Body of pancreas (tissue), 4 donors: ENCODE measurements at regions not wholly inside any gene's neighbourhood (a gene's known extent, or its start where the extent isn't known, plus 50 kb on each side); places are given as distances from the start of the nearest gene placed in this dataset.

Source experiments
- ATAC-seq: fragments of 150-250 bp; one replicate; pipeline ENCODE4 v1.9.1; 2016
- DNase-seq, 4 donors: peaks; one replicate each; pipeline ENCODE4 v3.0.0-alpha.2; 2019
- H3K27ac ChIP-seq, 4 donors: fragments of 200-600 bp; sonication (generic); 1 replicate in 3 of 4; 2 replicates in 1 of 4; pipeline versions ENCODE4 v1.5.1 to v1.6.1; 2016 to 2019; ENCODE audit warnings: mild to moderate bottlenecking in 1 of 4, mixed read lengths in 1 of 4, moderate library complexity in 1 of 4
- H3K27me3 ChIP-seq, 2 donors: fragments of 200-600 bp; sonication (generic); one replicate each; pipeline ENCODE4 v1.6.0; 2016; ENCODE audit warnings: mild to moderate bottlenecking in 1 of 2
- H3K36me3 ChIP-seq, 2 donors: fragments of 200-600 bp; sonication (generic); replicated peaks in 1 of 2; 2 replicates each; pipeline ENCODE4 v1.5.1; 2016; ENCODE audit warnings: low read depth in 2 of 2; ENCODE audit not compliant: insufficient read depth in 1 of 2
- H3K4me1 ChIP-seq: fragments of 200-600 bp; sonication (generic); one replicate; pipeline ENCODE4 v1.6.0; 2016
- H3K4me3 ChIP-seq, 2 donors: fragments of 200-600 bp; sonication (generic); 1 replicate in 1 of 2; 2 replicates in 1 of 2; pipeline ENCODE4 v1.5.1; 2016 to 2019
- H3K9me3 ChIP-seq, 3 donors: fragments of 200-600 bp; sonication (generic); 1 replicate in 2 of 3; 2 replicates in 1 of 3; pipeline ENCODE4 v1.5.1; 2016
- POLR2A ChIP-seq, 3 donors: fragments of 450-650 bp; IDR thresholded peaks; one replicate each; pipeline ENCODE4 v1.6.1; 2016; ENCODE audit warnings: antibody characterized with exemption in 3 of 3, mild to moderate bottlenecking in 2 of 3
- WGBS, 2 donors: methylation state at CpG; one replicate each; pipeline ENCODE4 v1.1.5; 2017; 5-methylcytosine and 5-hydroxymethylcytosine counted together
- intact Hi-C: fragments of 100-400 bp; cut with DNase I; formaldehyde crosslinking; loops from one replicate; pipeline ENCODE4 v1.15.1; 2023
- TF ChIP-seq, protein P1 (sequence below), 7 experiments: fragments of 450-650 bp in 4 of 7; fragments of 200-600 bp in 3 of 7; sonication (generic) in 3 of 7; IDR thresholded peaks; one replicate each; pipeline ENCODE4 v1.5.1; 2016 to 2019; ENCODE audit warnings: antibody characterized with exemption in 7 of 7

DNA sequence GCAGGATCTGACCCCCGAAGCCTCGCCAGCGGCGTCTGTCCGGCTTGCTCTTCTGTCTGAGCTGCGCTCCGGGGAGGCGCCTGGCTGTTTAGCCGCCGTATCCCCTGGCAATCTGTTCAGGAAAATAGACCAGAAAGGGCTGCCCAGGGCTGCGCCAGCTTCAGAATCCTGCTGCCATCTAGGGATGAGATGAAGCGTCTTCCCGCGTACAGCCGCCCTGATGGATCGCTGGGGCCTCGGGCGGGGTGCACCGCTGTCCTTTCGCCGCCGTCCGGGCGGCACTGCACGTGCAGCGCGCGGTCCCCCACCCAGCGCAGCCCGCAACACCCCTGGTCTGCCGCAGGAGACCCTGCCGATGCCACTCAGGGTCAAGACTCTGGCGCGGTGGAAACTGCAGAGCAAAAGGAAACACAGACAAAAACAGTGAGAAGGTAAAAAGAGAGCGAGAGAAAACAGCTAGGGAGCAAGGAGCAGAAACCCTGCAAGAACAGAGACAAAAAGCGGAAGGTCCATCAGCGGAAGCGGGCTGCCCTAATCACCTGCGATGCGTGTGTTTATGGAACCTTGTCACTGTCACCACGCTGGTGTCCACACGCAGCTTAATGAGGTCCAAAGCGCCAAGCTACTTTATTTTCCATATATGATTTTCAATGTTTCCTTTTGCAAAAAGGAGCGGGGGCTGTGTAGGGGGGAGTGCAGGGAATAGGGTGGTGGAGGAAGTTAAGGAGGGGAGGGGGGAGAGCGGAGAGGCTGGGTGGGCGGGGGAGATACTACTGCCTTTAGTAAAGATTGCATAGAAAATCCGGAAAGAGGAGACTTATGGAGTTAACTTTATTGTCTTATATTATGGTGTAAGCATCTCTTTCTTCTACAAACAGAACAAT, 2113.3 kb upstream of the PIK3C3 start:
- no peaks in the 10 kb centered on the region for H3K36me3 ChIP-seq
- no peaks in the 10 kb centered on the region for H3K27me3 ChIP-seq
- TF ChIP-seq, protein P1, sequence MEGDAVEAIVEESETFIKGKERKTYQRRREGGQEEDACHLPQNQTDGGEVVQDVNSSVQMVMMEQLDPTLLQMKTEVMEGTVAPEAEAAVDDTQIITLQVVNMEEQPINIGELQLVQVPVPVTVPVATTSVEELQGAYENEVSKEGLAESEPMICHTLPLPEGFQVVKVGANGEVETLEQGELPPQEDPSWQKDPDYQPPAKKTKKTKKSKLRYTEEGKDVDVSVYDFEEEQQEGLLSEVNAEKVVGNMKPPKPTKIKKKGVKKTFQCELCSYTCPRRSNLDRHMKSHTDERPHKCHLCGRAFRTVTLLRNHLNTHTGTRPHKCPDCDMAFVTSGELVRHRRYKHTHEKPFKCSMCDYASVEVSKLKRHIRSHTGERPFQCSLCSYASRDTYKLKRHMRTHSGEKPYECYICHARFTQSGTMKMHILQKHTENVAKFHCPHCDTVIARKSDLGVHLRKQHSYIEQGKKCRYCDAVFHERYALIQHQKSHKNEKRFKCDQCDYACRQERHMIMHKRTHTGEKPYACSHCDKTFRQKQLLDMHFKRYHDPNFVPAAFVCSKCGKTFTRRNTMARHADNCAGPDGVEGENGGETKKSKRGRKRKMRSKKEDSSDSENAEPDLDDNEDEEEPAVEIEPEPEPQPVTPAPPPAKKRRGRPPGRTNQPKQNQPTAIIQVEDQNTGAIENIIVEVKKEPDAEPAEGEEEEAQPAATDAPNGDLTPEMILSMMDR (IDR thresholded peaks at IDR 0.05): peak in 4 of 7 experiments; percentile 16 to 30 (median 24)
- TF ChIP-seq POLR2A (IDR thresholded peaks at IDR 0.05): no peak
- 1 to 6% methylated on average over 29 to 47 of the region's 47 CpGs for WGBS, 2 donors
- no peaks in the 10 kb centered on the region for H3K9me3 ChIP-seq
- peaks cover 12% of the 10 kb centered on the region for H3K4me1 ChIP-seq
- intact Hi-C loops: no loop called here
- no peak overlapping the region for H3K27ac ChIP-seq
- DNase-seq (peak; percentile 26 to 53 (median 40)), ATAC-seq (peak; percentile 63)
- H3K4me3 ChIP-seq: no peak overlapping the region

DNA sequence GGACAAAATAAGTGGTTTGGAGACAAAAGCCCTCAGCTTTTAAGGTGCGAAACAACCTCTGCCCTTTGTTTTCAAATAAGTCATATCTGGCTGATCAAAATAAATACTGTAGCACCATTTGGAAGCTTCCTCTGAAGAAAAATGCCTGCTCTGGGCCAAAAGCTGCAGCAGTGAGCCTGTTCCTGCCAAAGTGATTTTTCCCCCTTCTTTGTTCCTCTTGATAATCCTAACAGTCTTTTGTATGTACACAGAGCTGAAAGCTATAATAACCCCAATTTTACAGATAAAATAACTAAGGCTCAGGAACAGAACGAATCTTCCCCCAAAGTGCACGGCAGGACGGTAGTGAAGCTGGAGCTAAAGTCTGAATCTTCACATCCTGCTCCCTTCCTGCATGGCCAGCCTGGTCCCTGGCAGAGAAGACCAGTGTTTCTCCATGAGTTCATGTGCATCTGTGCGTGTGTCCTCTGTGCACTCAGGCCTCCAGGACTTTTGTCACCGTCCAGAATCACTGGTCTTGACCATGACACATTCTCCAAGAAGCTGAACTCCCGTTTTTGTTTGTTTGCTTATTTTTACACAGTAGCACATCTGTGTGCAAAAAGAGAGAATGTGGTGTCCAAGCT, 2114.1 kb upstream of the PIK3C3 start:
- intact Hi-C loops: no loop called here
- Histone ChIP-seq H3K4me1 (peaks cover 12% of the 10 kb centered on the region), H3K4me3 (no peak overlapping the region), H3K36me3 (no peaks in the 10 kb centered on the region), H3K27me3 (no peaks in the 10 kb centered on the region), H3K27ac (no peak overlapping the region), H3K9me3 (no peaks in the 10 kb centered on the region)
- WGBS, 2 donors: 28 to 37% methylated on average over 7 of the region's 7 CpGs
- DNase-seq (no peak), ATAC-seq (peak; percentile 30)
- no peak for TF ChIP-seq POLR2A (IDR thresholded peaks at IDR 0.05)
- TF ChIP-seq, protein P1 (IDR thresholded peaks at IDR 0.05): no peak

DNA sequence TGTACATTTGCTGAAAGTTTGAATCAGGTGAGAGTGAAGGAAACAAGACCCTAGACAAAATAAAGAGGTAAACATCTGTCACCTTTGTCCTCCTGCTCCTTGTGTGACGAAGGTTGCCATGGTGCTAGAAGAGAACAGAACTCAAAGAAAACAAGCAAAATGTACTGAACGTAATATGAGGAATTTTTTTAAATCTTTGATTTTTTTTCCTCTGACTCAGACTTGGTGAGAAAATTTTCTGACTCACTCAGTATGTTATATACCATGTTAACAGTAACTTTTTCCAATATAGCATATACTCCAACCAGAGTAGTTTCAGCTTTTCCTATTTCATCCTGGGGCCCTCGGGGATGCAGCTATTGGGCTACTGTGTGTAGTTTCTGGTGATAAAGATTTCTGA, 2114.6 kb upstream of the PIK3C3 start:
- Histone ChIP-seq H3K9me3 (no peaks in the 10 kb centered on the region), H3K36me3 (no peaks in the 10 kb centered on the region), H3K27ac (no peak overlapping the region), H3K27me3 (no peaks in the 10 kb centered on the region), H3K4me1 (peaks cover 12% of the 10 kb centered on the region), H3K4me3 (no peak overlapping the region)
- intact Hi-C loops: no loop called here
- DNase-seq: no peak
- ATAC-seq: peak; percentile 33
- TF ChIP-seq, protein P1 (IDR thresholded peaks at IDR 0.05): no peak
- no peak for TF ChIP-seq POLR2A (IDR thresholded peaks at IDR 0.05)
- 59 to 67% methylated on average over 3 of the region's 3 CpGs for WGBS, 2 donors

DNA sequence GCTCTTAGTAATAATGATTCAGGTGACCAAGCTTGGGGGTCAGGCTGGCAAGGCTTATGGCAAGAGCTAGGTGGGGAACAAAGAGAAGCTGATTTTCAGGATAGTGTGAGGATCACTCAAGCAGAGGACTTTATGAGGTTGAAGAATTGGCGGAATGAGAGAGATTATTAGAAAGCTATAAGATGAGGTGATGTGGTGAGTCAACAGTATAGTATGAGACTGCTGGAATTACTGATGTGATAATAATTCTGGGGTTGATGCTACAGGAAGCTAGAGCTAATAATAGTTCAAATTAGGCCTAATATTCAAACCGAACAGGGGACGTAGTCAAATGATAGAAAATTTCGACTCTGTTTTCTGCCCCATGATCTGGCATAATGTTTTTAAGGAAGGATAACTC, 2115.3 kb upstream of the PIK3C3 start:
- Histone ChIP-seq H3K27ac (no peak overlapping the region), H3K9me3 (no peaks in the 10 kb centered on the region), H3K4me3 (no peak overlapping the region), H3K36me3 (no peaks in the 10 kb centered on the region), H3K27me3 (no peaks in the 10 kb centered on the region), H3K4me1 (peaks cover 12% of the 10 kb centered on the region)
- intact Hi-C loops: no loop called here
- no peak for TF ChIP-seq POLR2A (IDR thresholded peaks at IDR 0.05)
- TF ChIP-seq, protein P1 (IDR thresholded peaks at IDR 0.05): no peak
- ATAC-seq: no peak
- 83 to 85% methylated on average over 4 of the region's 4 CpGs for WGBS, 2 donors
- DNase-seq: no peak
